ENCODE measurements at regions not wholly inside any gene's neighbourhood (a gene's known extent, or its start where the extent isn't known, plus 50 kb on each side); places are given as distances from the start of the nearest gene placed in this dataset.

DNA sequence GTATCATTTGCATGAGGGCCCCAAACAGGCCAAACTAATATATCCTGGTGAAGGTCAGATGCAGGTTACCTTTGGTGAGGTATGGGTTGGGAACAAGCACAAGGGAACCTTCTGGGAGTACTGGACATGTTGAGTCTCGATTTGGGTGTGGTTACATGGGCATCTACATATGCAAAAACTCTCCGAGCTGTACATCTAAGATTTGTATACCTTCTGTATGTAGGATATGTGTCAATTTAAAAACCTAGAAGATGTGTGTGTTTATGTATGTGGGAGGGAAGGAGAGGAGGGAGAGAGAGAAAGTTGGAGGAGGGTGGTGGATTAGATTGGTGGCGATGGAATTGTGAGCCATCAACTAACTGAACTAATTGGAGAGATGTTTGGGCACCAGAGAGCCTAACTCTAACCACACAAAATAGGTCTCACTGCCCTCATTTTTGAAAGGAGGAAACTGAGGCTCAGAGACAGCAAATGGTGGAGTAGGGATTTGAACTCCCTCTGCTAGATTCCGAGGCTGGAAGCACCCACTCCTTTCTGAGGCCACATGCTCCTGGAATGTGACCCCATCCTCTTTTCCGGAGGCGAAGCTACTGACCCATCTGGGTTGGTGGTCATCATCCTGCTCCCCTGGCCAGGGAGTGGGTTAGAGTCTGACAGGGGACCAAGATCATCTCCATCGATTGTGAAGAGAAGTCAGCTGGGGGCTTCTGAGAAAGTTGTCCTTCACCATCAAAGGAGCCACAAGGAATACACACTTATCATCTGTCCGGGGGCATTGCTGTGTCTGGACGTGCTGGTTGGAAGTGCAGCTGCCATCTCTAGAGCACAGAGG, 107.3 kb upstream of the MYCN start:
- TF ChIP-seq, protein P1, sequence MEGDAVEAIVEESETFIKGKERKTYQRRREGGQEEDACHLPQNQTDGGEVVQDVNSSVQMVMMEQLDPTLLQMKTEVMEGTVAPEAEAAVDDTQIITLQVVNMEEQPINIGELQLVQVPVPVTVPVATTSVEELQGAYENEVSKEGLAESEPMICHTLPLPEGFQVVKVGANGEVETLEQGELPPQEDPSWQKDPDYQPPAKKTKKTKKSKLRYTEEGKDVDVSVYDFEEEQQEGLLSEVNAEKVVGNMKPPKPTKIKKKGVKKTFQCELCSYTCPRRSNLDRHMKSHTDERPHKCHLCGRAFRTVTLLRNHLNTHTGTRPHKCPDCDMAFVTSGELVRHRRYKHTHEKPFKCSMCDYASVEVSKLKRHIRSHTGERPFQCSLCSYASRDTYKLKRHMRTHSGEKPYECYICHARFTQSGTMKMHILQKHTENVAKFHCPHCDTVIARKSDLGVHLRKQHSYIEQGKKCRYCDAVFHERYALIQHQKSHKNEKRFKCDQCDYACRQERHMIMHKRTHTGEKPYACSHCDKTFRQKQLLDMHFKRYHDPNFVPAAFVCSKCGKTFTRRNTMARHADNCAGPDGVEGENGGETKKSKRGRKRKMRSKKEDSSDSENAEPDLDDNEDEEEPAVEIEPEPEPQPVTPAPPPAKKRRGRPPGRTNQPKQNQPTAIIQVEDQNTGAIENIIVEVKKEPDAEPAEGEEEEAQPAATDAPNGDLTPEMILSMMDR (IDR thresholded peaks at IDR 0.05): no peak
- H3K27me3 ChIP-seq (ENCODE audit: control insufficient read depth, insufficient read depth, low read length): no peaks in the 10 kb centered on the region
- H3K4me1 ChIP-seq: no peaks in the 10 kb centered on the region
- no peak overlapping the region for H3K4me2 ChIP-seq (ENCODE audit: low read length)
- H3K4me3 ChIP-seq (ENCODE audit: low read depth, low read length): no peak overlapping the region
- H3K36me3 ChIP-seq (ENCODE audit: control insufficient read depth, insufficient read depth, low read length): no peaks in the 10 kb centered on the region
- H3K9ac ChIP-seq: no peak overlapping the region
- no peak overlapping the region for H3K27ac ChIP-seq
- H3K9me3 ChIP-seq (ENCODE audit: control insufficient read depth, low read length): no peaks in the 10 kb centered on the region
- no peaks in the 10 kb centered on the region for H3K79me2 ChIP-seq
- H2AFZ ChIP-seq: no peak overlapping the region

DNA sequence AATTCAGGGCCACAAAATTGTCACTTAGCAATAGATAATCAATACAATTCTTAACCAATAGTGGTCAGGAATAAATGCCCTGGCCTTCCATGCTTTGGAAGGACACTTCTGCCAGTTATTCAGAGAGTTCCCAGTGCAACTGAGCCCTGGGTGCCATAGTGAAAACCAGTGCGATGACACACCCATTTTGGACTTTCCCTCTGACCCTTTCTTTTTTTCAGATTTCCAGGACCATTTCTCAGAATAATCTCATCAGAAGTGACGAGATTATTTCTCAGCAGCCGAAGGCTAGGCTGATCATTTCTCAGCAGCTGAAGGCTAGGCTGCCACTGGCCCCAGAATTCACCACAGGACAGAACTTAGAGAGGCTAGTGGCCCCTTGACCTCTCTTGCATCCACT, 106.6 kb upstream of the MYCN start:
- Histone ChIP-seq H3K27me3 (ENCODE audit: control insufficient read depth, insufficient read depth, low read length) (no peaks in the 10 kb centered on the region), H3K4me2 (ENCODE audit: low read length) (no peak overlapping the region), H3K27ac (no peak overlapping the region), H3K9ac (no peak overlapping the region), H3K9me3 (ENCODE audit: control insufficient read depth, low read length) (no peaks in the 10 kb centered on the region), H3K4me3 (ENCODE audit: low read depth, low read length) (no peak overlapping the region), H3K79me2 (no peaks in the 10 kb centered on the region), H3K36me3 (ENCODE audit: control insufficient read depth, insufficient read depth, low read length) (no peaks in the 10 kb centered on the region), H3K4me1 (no peaks in the 10 kb centered on the region), H2AFZ (no peak overlapping the region)
- TF ChIP-seq, protein P1 (IDR thresholded peaks at IDR 0.05): no peak

DNA sequence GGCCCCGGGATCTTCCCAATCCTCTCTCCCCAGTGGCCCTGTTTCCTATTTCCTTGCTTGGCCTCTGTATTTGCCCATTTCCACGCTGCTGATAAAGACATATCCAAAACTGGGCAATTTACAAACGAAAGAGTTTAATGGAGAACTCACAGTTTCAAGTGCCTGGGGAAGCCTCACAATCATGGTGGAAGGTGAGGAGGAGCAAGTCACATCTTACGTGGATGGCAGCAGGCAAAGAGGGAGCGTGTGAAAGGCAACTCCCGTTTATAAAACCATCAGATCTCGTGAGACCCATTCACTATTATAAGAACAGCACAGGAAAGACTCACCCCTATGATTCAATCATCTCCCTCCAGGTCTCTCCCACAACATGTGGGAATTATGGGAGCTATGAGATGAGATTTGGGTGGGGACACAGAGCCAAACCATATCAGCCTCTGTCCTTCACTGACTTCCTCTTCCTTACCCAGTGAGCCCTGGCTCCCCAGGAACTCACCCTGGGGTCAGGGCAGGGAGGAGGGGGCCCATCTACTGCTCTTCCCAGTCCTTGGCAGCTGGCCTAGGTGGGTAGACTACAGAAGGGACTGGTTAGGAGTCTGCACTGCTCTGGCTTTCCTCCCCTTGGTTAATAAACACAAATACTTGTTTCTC, 105.8 kb upstream of the MYCN start:
- Histone ChIP-seq H3K27me3 (ENCODE audit: control insufficient read depth, insufficient read depth, low read length) (no peaks in the 10 kb centered on the region), H3K36me3 (ENCODE audit: control insufficient read depth, insufficient read depth, low read length) (no peaks in the 10 kb centered on the region), H3K9ac (no peak overlapping the region), H2AFZ (no peak overlapping the region), H3K27ac (no peak overlapping the region), H3K4me3 (ENCODE audit: low read depth, low read length) (no peak overlapping the region), H3K79me2 (no peaks in the 10 kb centered on the region), H3K9me3 (ENCODE audit: control insufficient read depth, low read length) (no peaks in the 10 kb centered on the region), H3K4me2 (ENCODE audit: low read length) (no peak overlapping the region), H3K4me1 (no peaks in the 10 kb centered on the region)
- TF ChIP-seq, protein P1 (IDR thresholded peaks at IDR 0.05): no peak

DNA sequence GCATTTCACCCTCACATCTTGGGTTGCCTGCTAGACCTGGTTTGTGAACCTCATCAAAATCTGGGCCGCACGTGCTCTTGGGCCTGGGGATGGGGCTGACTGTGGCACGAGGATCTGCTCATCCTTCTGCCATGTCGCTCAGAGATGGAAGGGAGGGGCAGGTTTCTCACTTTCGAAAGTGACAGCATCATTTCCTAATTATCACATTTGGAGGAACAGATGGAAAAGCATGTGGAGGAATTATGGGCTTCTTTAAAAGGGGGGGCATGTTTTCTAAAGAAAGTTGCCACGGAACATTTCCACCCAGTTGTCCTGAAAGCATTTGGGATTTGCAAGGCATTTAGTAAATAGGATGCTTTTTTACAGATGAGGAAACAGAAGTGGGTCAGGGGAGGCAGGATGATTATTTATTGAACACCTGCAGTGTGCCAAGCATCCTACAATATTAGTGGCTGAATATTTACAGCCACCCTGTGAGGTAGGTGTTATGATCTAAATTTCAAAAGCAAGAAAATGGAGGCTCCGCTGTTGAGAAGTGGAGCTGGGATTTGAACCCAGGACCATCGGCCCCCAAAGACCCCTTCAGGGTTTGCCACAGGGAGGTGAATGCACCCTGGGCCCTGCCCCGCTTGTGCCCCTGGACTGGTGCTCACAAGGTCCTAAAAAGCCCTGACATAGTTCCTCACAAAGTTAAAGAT, 104.2 kb upstream of the MYCN start:
- Histone ChIP-seq H3K9me3 (ENCODE audit: control insufficient read depth, low read length) (no peaks in the 10 kb centered on the region), H3K4me2 (ENCODE audit: low read length) (no peak overlapping the region), H3K4me3 (ENCODE audit: low read depth, low read length) (no peak overlapping the region), H3K36me3 (ENCODE audit: control insufficient read depth, insufficient read depth, low read length) (no peaks in the 10 kb centered on the region), H3K79me2 (no peaks in the 10 kb centered on the region), H3K27me3 (ENCODE audit: control insufficient read depth, insufficient read depth, low read length) (no peaks in the 10 kb centered on the region), H3K4me1 (no peaks in the 10 kb centered on the region), H3K9ac (no peak overlapping the region), H3K27ac (no peak overlapping the region), H2AFZ (no peak overlapping the region)
- TF ChIP-seq, protein P1 (IDR thresholded peaks at IDR 0.05): no peak
